Liver (tissue), 7 donors: ENCODE measurements at regions not wholly inside any gene's neighbourhood (a gene's known extent, or its start where the extent isn't known, plus 50 kb on each side); places are given as distances from the start of the nearest gene placed in this dataset.

Source experiments
- DNase-seq: peaks from one replicate; pipeline ENCODE4 v3.0.0-alpha.2; 2017; ENCODE audit warnings: low spot score
- H3K27ac ChIP-seq, 2 donors: one replicate each; pipeline ENCODE4 v1.7.0; 2013; ENCODE audit warnings: inconsistent platforms in 2 of 2, low read length in 2 of 2, control low read depth in 1 of 2, low read depth in 1 of 2, mild to moderate bottlenecking in 1 of 2
- H3K27me3 ChIP-seq, 4 donors: one replicate each; pipeline versions ENCODE4 v1.6.1 to v1.7.0; 2013; ENCODE audit warnings: low read length in 3 of 4, inconsistent platforms in 1 of 4, mild to moderate bottlenecking in 1 of 4, moderate library complexity in 1 of 4; ENCODE audit not compliant: control insufficient read depth in 4 of 4, insufficient read depth in 4 of 4
- H3K36me3 ChIP-seq, 4 donors: one replicate each; pipeline versions ENCODE4 v1.6.1 to v1.7.0; 2013; ENCODE audit warnings: low read length in 3 of 4, mild to moderate bottlenecking in 3 of 4, low read depth in 1 of 4, moderate library complexity in 1 of 4; ENCODE audit not compliant: control insufficient read depth in 4 of 4, insufficient read depth in 3 of 4
- H3K4me1 ChIP-seq, 4 donors: one replicate each; pipeline versions ENCODE4 v1.6.1 to v1.7.0; 2013; ENCODE audit warnings: low read length in 3 of 4, mild to moderate bottlenecking in 3 of 4, moderate library complexity in 1 of 4; ENCODE audit not compliant: control insufficient read depth in 4 of 4, insufficient read depth in 4 of 4
- H3K4me3 ChIP-seq, 3 donors: one replicate each; pipeline versions ENCODE4 v1.6.1 to v1.7.0; 2013; ENCODE audit warnings: low read length in 3 of 3, control low read depth in 1 of 3, low read depth in 1 of 3, mild to moderate bottlenecking in 1 of 3
- H3K9ac ChIP-seq, 2 donors: one replicate each; pipeline ENCODE4 v1.7.0; 2013; ENCODE audit warnings: low read length in 2 of 2, mild to moderate bottlenecking in 2 of 2, moderate library complexity in 2 of 2, control low read depth in 1 of 2, low read depth in 1 of 2
- H3K9me3 ChIP-seq, 4 donors: one replicate each; pipeline versions ENCODE4 v1.6.1 to v1.7.0; 2013; ENCODE audit warnings: low read length in 3 of 4; ENCODE audit not compliant: control insufficient read depth in 4 of 4
- ATF3 ChIP-seq: IDR thresholded peaks from 2 replicates; pipeline ENCODE4 v1.6.1; 2016; ENCODE audit warnings: antibody characterized with exemption
- EGR1 ChIP-seq, 2 donors: IDR thresholded peaks; 2 replicates each; pipeline ENCODE4 v1.6.1; 2016 to 2018; ENCODE audit warnings: antibody characterized with exemption in 2 of 2, low read depth in 2 of 2
- FOXA1 ChIP-seq: IDR thresholded peaks from 2 replicates; pipeline ENCODE4 v1.6.1; 2016; ENCODE audit warnings: antibody characterized with exemption
- FOXA2 ChIP-seq: IDR thresholded peaks from 2 replicates; pipeline ENCODE4 v1.6.1; 2016; ENCODE audit warnings: antibody characterized with exemption
- HNF4A ChIP-seq, 2 donors: conservative IDR thresholded peaks; 2 replicates each; pipeline ENCODE4 v1.6.1; 2016; ENCODE audit warnings: antibody characterized with exemption in 2 of 2, mild to moderate bottlenecking in 2 of 2
- JUND ChIP-seq, 2 donors: IDR thresholded peaks; 2 replicates each; pipeline ENCODE4 v1.6.1; 2016; ENCODE audit warnings: antibody characterized with exemption in 2 of 2
- NR2F2 ChIP-seq: IDR thresholded peaks from 2 replicates; pipeline ENCODE4 v1.6.1; 2016; ENCODE audit warnings: antibody characterized with exemption
- RAD21 ChIP-seq, 2 donors: IDR thresholded peaks; 2 replicates each; pipeline ENCODE4 v1.6.1; 2016; ENCODE audit warnings: antibody characterized with exemption in 2 of 2, mild to moderate bottlenecking in 2 of 2
- REST ChIP-seq: IDR thresholded peaks from 2 replicates; pipeline ENCODE4 v1.6.1; 2016; ENCODE audit warnings: antibody characterized with exemption, mild to moderate bottlenecking
- RXRA ChIP-seq, 2 donors: IDR thresholded peaks; 2 replicates each; pipeline ENCODE4 v1.6.1; 2017 to 2018; ENCODE audit warnings: antibody characterized with exemption in 2 of 2, mild to moderate bottlenecking in 1 of 2
- SP1 ChIP-seq: IDR thresholded peaks from 2 replicates; pipeline ENCODE4 v1.6.1; 2018; ENCODE audit warnings: antibody characterized with exemption, mild to moderate bottlenecking
- TAF1 ChIP-seq: conservative IDR thresholded peaks from 2 replicates; pipeline ENCODE4 v1.6.1; 2016; ENCODE audit warnings: antibody characterized with exemption, mild to moderate bottlenecking
- ZBTB33 ChIP-seq: IDR thresholded peaks from 2 replicates; pipeline ENCODE4 v1.6.1; 2016; ENCODE audit warnings: antibody characterized with exemption
- WGBS: extraction: QIAGEN DNeasy Blood & Tissue Kit; methylation state at CpG from one replicate; pipeline ENCODE4 v1.1.7; 2013; 5-methylcytosine and 5-hydroxymethylcytosine counted together
- TF ChIP-seq, protein P1 (sequence below): IDR thresholded peaks from 2 replicates; pipeline ENCODE4 v1.6.1; 2016; ENCODE audit warnings: antibody characterized with exemption
- donor health status: healthy.
- donor health status: healthy.
- donor health status: healthy.
- donor health status: healthy.

DNA sequence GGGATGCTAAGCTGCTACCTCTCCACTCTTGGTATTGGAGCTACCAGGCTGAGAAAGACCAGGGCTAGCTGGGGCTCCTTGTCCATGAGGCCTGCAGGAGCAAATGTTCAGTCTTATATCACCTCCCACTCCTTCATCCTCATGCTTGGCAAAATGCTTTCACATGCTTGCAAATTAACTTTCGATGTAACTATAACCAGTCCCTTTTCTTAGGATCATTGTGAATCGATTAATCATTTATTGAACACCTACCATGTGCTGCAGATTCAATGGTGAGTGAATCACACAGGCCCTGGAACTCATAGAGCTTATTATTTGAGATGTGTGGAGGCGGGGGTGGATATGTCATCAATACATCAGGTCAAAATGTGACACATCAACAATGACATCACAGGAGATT lies 138.6 kb downstream of the EMX2 start:
- no peaks in the 10 kb centered on the region for H3K4me1 ChIP-seq
- H3K9me3 ChIP-seq = no peaks in the 10 kb centered on the region
- WGBS = 80% methylated on average over 3 of the region's 3 CpGs
- no peak overlapping the region for H3K9ac ChIP-seq
- no peak overlapping the region for H3K4me3 ChIP-seq
- H3K36me3 ChIP-seq = no peaks in the 10 kb centered on the region
- TF ChIP-seq TAF1 (no peak), SP1 (no peak), EGR1 (IDR thresholded peaks at IDR 0.05; ENCODE audit: low read depth in 2 of 2) (no peak), FOXA2 (no peak), ZBTB33 (no peak), ATF3 (no peak), REST (no peak), FOXA1 (no peak), RXRA (IDR thresholded peaks at IDR 0.05) (no peak)
- H3K27me3 ChIP-seq = peaks cover 0 to 2% (median 0%) of the 10 kb centered on the region in 4 donors
- no peak overlapping the region for H3K27ac ChIP-seq
- no peak for DNase-seq

- H3K4me1 ChIP-seq = no peaks in the 10 kb centered on the region
- H3K9me3 ChIP-seq = no peaks in the 10 kb centered on the region
- H3K27ac ChIP-seq = no peak overlapping the region
- H3K36me3 ChIP-seq = no peaks in the 10 kb centered on the region
- WGBS = 76% methylated on average over 24 of the region's 24 CpGs
- TF ChIP-seq HNF4A (conservative IDR thresholded peaks at IDR 0.05) = no peak
- no peak for TF ChIP-seq NR2F2
- TF ChIP-seq, protein P1, sequence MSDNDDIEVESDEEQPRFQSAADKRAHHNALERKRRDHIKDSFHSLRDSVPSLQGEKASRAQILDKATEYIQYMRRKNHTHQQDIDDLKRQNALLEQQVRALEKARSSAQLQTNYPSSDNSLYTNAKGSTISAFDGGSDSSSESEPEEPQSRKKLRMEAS = no peak
- no peak for TF ChIP-seq ATF3
- no peak for TF ChIP-seq RXRA (IDR thresholded peaks at IDR 0.05)
- TF ChIP-seq FOXA1 = no peak
- TF ChIP-seq RAD21 (IDR thresholded peaks at IDR 0.05) = no peak
- TF ChIP-seq ZBTB33 = no peak
- no peak for TF ChIP-seq JUND (IDR thresholded peaks at IDR 0.05)
- no peak for TF ChIP-seq SP1
- H3K27me3 ChIP-seq = peaks cover 0 to 2% (median 0%) of the 10 kb centered on the region in 4 donors
- no peak overlapping the region for H3K9ac ChIP-seq
- no peak for DNase-seq
- no peak overlapping the region for H3K4me3 ChIP-seq
Measured at GRCh38 chr10:117684046-117684610, 141.6 kb downstream of the EMX2 start.
